Ovary (tissue), 7 donors: ENCODE measurements at regions not wholly inside any gene's neighbourhood (a gene's known extent, or its start where the extent isn't known, plus 50 kb on each side); places are given as distances from the start of the nearest gene placed in this dataset.
"Not testable (repeated sequence)": the region's sequence is repeated elsewhere in the genome, so short reads cannot be mapped to it uniquely, and the experiment has no call there.

Experiments used
- DNase-seq, 5 donors: peaks; one replicate each; pipeline ENCODE4 v3.0.0-alpha.2; 2019 to 2020
- H3K27ac ChIP-seq, 2 donors: fragments of 200-600 bp; one replicate each; pipeline versions ENCODE4 v1.5.1 to v1.8.0; 2019 to 2022
- H3K27me3 ChIP-seq: fragments of 200-600 bp; one replicate; pipeline ENCODE4 v1.8.0; 2022
- H3K36me3 ChIP-seq: fragments of 200-600 bp; sonication (generic); one replicate; pipeline ENCODE4 v1.5.1; 2019
- H3K4me1 ChIP-seq: one replicate; pipeline ENCODE4 v1.8.1; 2013; ENCODE audit warnings: mild to moderate bottlenecking, moderate library complexity; ENCODE audit not compliant: insufficient read depth
- H3K4me3 ChIP-seq: fragments of 200-600 bp; sonication (generic); one replicate; pipeline ENCODE4 v1.5.1; 2017
- H3K9me3 ChIP-seq, 2 donors: fragments of 200-600 bp in 1 of 2; sonication (generic) in 1 of 2; one replicate each; pipeline versions ENCODE4 v1.5.1 to v1.8.1; 2013 to 2019; ENCODE audit warnings: mild to moderate bottlenecking in 1 of 2, moderate library complexity in 1 of 2
- EP300 ChIP-seq: sonication (generic); formaldehyde crosslinking; IDR thresholded peaks from one replicate; pipeline ENCODE4 v1.6.1; 2017; ENCODE audit warnings: antibody characterized with exemption
- POLR2A ChIP-seq: fragments of 450-650 bp; IDR thresholded peaks from one replicate; pipeline ENCODE4 v1.6.1; 2017; ENCODE audit warnings: antibody characterized with exemption, mild to moderate bottlenecking, moderate library complexity
- WGBS, 3 donors: extraction: QIAGEN DNeasy Blood & Tissue Kit in 1 of 3; methylation state at CpG; one replicate each; pipeline versions ENCODE4 v1.1.5 to v1.1.7; 2013 to 2017; 5-methylcytosine and 5-hydroxymethylcytosine counted together
- intact Hi-C, 4 donors: fragments of 100-400 bp; cut with DNase I; formaldehyde crosslinking; loops; one replicate each; pipeline versions ENCODE4 v1.11.0 to v1.15.1; 2022 to 2023
- TF ChIP-seq, protein P1 (sequence below), 3 donors: fragments of 450-650 bp in 2 of 3; fragments of 200-600 bp in 1 of 3; IDR thresholded peaks; one replicate each; pipeline versions ENCODE4 v1.5.1 to v1.8.0; 2016 to 2022; ENCODE audit warnings: antibody characterized with exemption in 3 of 3, mild to moderate bottlenecking in 1 of 3
- donor health status: DM: no; HTN: no; CAD: no; lungs with moderate emphysema.
- donor health status: DM: no; HTN: no; CAD: no.
- donor health status: Bipolar disorder and iron deficiency.
- donor health status: DM: no; HTN: no; CAD: no.
- donor health status: DM: yes; HTN: yes; CAD: no.

DNA sequence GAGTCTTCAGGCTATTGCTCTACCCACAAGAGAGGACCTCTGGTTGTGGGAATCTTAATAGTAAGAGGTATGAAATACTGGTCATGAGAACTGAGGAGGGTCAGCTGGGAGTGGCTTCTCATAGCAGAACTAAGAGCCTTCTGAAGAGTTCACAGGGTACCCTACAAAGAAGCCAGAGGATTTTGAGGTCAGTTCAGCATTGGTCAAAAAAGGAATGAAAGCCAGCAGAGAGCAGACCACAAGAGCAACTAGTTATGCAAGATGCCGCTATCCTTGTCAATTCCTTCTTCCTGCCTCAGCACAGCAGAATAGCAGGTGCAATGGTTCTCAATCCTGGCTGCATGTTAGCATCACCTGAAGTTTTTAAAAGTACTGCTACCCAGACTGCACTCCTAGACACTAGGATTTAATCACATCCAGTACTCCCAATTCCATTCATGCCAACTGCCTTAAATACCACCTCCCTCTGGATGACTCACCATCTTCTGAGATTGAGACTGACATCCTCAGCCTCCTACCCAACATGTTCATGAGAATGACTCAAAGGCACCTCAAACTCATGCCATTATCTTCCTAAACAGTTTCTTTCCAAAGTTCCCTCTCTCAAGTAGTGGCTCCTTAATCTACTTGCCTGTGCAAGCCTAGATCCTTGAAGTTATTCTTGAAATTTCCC lies 81.0 kb upstream of the RBMS1 start:
- Histone ChIP-seq H3K9me3 (no peaks in the 10 kb centered on the region), H3K4me1 (peaks cover 2% of the 10 kb centered on the region), H3K4me3 (no peak overlapping the region), H3K27ac (no peak overlapping the region), H3K27me3 (no peaks in the 10 kb centered on the region), H3K36me3 (no peaks in the 10 kb centered on the region)
- WGBS, 3 donors: 92 to 100% (median 100%) methylated on average over 1 of the region's 1 CpG
- intact Hi-C loops: no loop called here
- TF ChIP-seq EP300 (no peak), POLR2A (no peak)
- TF ChIP-seq, protein P1, sequence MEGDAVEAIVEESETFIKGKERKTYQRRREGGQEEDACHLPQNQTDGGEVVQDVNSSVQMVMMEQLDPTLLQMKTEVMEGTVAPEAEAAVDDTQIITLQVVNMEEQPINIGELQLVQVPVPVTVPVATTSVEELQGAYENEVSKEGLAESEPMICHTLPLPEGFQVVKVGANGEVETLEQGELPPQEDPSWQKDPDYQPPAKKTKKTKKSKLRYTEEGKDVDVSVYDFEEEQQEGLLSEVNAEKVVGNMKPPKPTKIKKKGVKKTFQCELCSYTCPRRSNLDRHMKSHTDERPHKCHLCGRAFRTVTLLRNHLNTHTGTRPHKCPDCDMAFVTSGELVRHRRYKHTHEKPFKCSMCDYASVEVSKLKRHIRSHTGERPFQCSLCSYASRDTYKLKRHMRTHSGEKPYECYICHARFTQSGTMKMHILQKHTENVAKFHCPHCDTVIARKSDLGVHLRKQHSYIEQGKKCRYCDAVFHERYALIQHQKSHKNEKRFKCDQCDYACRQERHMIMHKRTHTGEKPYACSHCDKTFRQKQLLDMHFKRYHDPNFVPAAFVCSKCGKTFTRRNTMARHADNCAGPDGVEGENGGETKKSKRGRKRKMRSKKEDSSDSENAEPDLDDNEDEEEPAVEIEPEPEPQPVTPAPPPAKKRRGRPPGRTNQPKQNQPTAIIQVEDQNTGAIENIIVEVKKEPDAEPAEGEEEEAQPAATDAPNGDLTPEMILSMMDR (IDR thresholded peaks at IDR 0.05): no peak
- DNase-seq: no peak

DNA sequence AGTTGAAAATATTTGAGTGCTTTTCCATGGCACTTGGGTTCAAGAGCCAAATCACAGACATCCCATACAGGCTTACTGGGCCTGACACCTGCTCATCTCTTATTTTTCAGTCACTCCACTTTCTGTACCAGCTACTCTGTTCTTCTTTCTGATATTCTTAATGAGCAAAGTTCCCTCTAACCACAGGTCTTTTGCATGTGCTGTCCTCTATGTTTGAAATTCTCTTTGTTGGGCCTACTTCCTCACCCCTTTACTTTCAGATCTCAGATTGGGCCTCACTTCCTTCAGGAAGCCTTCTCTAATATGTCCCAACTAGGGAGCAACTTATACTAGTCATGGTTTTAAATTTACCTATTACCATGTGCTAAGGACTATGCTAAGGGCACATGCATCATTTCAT lies 81.8 kb upstream of the RBMS1 start:
- intact Hi-C loops: no loop called here
- no peak overlapping the region for H3K4me3 ChIP-seq
- no peak overlapping the region for H3K27ac ChIP-seq
- TF ChIP-seq POLR2A (no peak), EP300 (no peak)
- TF ChIP-seq, protein P1 (IDR thresholded peaks at IDR 0.05): no peak
- H3K36me3 ChIP-seq: no peaks in the 10 kb centered on the region
- no peak for DNase-seq
- peaks cover 2% of the 10 kb centered on the region for H3K4me1 ChIP-seq
- H3K9me3 ChIP-seq: no peaks in the 10 kb centered on the region
- H3K27me3 ChIP-seq: no peaks in the 10 kb centered on the region

DNA sequence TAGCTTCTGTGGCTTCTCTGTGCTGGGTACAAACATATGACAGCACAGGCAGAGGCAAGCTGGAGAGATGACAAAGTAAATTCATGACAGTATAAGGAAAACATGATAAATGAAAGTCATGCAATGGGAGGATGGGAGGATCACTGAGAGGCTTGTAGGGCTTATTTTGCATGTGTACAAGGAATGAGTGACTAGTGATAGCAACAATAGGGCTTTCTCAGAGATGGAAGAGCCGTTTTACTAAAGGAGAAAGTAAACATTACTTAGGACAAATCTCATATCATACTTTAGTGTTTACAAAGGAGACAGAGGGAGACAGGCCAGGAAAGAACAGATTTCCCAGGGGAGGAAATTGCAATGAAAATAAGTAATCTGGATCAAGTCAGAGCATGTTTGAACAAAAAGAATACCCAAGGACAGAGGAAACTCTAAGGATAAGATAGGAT lies 82.5 kb upstream of the RBMS1 start:
- Histone ChIP-seq H3K27ac (no peak overlapping the region), H3K27me3 (no peaks in the 10 kb centered on the region), H3K9me3 (no peaks in the 10 kb centered on the region), H3K36me3 (no peaks in the 10 kb centered on the region), H3K4me3 (no peak overlapping the region), H3K4me1 (no peaks in the 10 kb centered on the region)
- intact Hi-C loops: no loop called here
- DNase-seq: no peak
- WGBS, 3 donors: 0 to 2% (median 2%) methylated on average over 1 of the region's 1 CpG
- TF ChIP-seq EP300 (no peak), POLR2A (no peak)
- TF ChIP-seq, protein P1 (IDR thresholded peaks at IDR 0.05): no peak

DNA sequence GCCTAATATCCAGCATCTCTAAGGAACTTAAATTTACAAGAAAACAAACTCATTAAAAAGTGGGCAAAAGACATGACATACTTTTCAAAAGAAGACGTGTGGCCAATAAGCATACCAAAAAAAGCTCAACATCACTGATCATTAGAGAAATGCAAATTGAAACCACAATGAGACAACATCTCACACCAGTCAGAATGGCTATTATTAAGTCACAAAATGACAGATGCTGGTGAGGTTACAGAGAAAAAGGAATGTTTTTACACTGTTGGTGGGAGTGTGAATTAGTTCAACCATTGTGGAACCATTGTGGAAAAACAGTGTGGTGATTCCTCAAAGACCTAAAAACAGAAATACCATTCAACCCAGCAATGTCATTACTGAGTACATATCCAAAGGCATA lies 83.5 kb upstream of the RBMS1 start:
- DNase-seq, H3K27me3 ChIP-seq, H3K36me3 ChIP-seq, H3K9me3 ChIP-seq, intact Hi-C loops, H3K27ac ChIP-seq, H3K4me1 ChIP-seq, H3K4me3 ChIP-seq: not testable (repeated sequence)
- WGBS, 3 donors: 84 to 94% (median 88%) methylated on average over 1 of the region's 1 CpG

DNA sequence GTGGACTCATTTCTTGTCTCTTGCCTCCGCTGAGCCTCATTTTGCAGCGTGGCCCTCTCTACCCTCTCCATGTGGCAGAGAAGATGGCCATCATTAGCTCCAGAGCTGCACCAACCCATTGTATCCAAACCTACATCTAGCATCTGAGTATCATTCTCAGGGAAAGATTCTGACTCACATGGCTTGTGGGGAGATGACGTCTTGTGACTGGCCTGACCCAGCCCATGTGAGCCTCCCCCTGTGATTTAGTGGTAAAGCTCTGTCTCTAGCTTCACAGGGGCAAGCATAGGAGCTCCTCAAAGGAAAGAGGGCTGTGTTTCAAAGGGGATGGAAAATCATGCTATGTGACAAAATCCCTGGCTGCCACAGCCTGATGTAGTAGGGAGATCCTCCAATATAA lies 87.4 kb upstream of the RBMS1 start:
- Histone ChIP-seq H3K27ac (no peak overlapping the region), H3K4me3 (no peak overlapping the region), H3K4me1 (peaks cover 1% of the 10 kb centered on the region), H3K27me3 (no peaks in the 10 kb centered on the region), H3K9me3 (no peaks in the 10 kb centered on the region), H3K36me3 (no peaks in the 10 kb centered on the region)
- 90 to 99% (median 96%) methylated on average over 3 of the region's 3 CpGs for WGBS, 3 donors
- DNase-seq: no peak
- TF ChIP-seq EP300: no peak
- TF ChIP-seq, protein P1 (IDR thresholded peaks at IDR 0.05): no peak
- TF ChIP-seq POLR2A: no peak
- intact Hi-C loops: no loop called here
